GM18867 (cell line): ENCODE measurements at regions not wholly inside any gene's neighbourhood (a gene's known extent, or its start where the extent isn't known, plus 50 kb on each side); places are given as distances from the start of the nearest gene placed in this dataset.
"Not testable (repeated sequence)": the region's sequence is repeated elsewhere in the genome, so short reads cannot be mapped to it uniquely, and the experiment has no call there.

Experiments
- ATAC-seq: cut with Tn5 transposase; IDR thresholded peaks from one replicate; pipeline ENCODE4 v1.9.1; 2021; ENCODE audit warnings: mild to moderate bottlenecking, moderate library complexity; ENCODE audit not compliant: unreplicated experiment

DNA sequence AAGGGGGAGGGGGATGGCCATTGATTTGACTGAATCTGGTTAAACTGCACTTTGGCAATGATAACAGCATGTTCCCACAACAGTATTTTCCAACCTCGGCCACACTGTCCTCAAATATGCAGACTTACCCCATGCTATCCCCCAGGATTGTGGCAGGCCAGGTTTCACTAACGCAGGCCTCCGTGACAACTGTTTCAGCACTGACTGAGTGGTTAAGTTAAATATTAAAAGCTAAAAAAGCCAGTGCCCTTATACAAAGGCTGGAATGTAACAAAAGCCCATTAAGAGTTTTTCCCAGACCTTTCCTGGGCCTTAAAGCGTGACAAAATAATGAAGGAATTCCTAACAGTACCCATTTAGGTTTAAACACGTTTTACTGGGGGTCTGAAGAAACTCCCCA, 202.9 kb downstream of the USP25 start:
- no peak for ATAC-seq

DNA sequence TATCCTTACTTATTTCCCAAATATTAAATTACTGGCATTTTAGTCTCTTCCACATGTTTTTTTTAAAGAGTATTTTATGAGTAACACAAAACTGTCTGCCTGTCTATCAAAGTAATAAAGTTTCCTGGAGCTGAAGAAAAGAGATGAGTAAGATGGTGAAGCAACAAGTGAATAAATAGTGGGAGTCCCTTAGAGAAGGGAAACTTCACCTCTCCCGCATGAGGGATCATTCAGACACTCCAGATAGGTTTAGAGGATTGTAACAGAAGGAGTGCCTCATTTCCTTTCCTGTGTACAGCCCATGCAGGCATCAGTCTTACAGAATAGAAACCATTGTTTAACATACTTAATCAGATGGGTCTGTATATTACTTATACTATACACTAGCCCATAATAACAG, 205.7 kb downstream of the USP25 start:
- no peak for ATAC-seq

DNA sequence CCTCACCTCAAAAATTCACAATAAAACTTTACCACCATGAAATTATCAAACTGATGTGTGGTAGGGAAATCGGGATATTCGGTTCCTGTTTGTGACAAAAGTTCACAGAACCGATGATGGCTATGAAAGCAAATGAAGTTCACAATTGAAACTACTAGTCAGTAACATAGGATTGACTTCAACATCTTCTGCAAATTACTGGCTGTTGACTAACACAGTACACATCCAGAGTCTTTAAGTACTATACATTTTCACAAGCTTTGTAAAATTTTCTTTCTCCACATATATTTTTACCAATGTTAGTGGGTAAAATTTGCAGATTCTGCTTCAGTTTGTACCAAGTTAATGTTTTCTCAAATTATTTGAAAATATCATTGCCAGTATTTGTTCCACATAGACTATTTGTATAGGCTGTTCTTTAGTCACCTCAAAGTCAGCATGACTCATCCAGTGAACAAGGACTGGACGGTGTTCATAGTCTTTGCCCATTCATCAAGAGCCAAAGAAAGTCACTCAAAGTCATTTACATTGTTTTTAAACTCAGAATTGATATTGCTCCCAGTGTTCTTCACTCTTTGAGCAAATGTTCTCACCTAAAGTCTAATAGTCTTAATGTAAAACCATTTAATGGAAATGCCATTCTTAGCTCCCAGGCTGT, 213.4 kb downstream of the USP25 start:
- ATAC-seq: no peak

DNA sequence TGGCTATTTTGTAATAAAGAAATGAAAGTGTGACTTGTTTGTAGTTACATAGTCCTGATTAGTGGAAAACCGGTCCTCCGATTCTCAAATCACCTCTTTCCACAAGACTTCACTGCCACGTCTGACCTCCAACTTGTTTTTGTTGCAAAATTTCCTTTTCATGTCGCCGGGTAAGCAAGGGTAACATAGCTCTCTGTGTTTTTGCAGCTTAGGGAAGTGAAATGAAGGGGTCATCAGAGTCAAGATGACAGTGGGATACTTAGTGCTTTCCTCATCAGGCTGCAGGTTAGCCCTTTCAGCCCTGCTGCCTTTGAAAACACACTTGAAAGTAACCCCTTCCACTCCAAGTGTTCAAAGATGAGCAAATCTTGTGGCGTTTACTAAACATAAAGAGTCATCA, 217.9 kb downstream of the USP25 start:
- no peak for ATAC-seq

DNA sequence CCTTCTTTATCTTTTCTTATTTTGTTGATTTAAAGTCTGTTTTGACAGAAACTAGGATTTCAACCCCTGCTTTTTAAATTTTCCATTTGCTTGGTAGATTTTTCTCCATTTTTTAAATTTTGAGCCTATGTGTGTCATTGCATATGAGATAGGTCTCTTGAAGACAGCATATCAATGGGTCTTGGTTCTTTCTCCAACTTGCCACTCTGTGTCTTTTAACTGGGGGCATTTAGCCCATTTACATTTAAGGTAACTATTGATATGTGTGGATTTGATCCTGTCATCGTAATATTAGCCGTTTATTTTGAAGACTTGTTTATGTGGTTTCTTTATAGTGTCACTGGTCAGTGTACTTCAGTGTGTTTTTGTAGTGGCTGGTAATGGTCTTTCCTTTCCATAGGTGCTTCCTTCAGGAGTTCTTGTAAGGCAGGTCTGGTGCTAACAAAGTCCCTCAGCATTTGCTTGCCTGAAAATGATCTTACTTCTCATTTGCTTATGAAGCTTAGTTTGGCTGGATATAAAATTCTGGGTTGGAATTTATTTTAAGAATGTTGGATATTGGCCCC, 223.9 kb downstream of the USP25 start:
- no peak for ATAC-seq

DNA sequence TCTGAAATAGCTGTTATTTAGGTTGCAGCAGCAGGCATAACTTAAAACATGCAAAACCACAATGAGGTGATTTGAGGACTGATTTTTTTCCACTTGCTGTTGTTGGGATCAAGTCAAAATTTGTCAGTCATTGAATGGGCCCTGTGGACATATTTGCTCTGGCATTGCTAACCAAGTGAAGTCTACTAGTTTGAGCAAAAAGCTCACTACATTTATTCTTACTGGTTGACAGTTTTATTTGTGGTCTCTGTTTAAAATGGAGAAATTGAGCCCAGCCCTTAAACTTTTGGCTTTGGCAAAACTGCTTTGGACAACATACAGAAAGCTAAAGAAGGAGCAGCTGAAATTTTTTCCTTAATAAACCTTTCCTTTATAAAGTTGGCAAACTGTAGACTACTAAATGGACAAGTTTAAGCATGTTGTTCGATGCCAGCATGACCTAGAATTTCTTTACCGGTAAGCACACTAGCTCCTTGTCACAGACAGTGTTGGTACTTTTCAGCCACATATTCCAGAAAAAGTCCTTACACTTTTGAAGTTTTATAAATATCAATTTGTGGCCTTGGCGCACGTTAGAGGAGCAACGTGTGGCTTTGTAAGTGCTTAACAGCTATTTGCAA, 234.6 kb downstream of the USP25 start:
- no peak for ATAC-seq

DNA sequence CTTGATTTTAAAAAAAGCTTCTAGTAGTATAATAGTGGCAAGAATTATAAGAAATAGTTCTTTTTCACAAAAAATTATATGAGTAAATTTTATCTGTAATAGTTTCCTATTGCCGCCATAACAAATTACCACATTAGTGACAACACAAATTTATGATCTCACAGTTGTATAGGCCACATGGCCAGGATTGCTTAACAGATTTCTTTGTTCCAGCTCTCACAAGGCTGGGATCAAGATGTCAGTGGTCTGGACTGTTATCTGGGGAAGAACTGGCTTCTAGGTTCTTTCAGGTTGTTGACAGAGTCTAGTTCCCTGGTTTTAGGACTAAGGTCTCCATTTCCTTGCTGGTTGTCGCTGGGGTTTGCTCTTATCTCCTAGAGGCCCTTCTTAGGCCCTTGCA, 236.4 kb downstream of the USP25 start:
- ATAC-seq: no peak

DNA sequence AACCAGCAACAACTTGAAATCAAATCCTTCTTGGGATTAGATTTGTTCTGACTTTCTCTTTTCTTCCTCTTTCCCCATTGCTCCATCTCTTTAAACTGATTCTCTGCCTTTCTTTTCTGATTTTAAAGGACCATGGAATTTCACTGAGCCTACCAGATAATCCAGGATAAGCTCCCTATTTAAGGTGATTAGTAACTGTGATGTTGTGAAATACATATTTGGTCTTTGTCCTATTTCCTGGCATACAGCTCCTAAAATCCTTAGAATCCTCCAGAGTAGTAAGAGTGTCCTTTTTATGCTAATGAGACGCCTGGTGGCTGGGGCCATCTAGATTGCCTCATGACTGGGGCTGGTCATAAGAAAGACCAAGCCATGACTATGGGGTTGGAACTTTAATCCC, 236.9 kb downstream of the USP25 start:
- ATAC-seq: no peak

DNA sequence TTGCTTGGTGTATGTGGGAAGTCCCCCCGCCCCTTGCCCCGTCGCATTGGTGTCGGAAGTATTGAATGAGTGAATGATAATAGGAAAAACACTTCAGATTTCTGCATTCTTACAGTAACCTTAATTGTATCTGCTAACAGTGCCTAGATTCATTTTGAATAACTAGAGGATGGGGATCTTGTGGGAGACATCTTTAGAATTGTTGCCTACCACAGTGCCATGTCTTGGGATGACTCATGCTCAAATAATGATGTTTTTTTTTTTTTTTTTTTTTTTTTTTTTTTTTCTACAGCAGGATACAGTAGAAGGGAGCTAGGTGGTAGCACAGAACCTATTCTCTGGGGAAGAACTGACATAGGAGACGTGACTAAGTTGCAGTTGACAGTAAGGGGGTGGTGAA, 237.9 kb downstream of the USP25 start:
- ATAC-seq: no peak

DNA sequence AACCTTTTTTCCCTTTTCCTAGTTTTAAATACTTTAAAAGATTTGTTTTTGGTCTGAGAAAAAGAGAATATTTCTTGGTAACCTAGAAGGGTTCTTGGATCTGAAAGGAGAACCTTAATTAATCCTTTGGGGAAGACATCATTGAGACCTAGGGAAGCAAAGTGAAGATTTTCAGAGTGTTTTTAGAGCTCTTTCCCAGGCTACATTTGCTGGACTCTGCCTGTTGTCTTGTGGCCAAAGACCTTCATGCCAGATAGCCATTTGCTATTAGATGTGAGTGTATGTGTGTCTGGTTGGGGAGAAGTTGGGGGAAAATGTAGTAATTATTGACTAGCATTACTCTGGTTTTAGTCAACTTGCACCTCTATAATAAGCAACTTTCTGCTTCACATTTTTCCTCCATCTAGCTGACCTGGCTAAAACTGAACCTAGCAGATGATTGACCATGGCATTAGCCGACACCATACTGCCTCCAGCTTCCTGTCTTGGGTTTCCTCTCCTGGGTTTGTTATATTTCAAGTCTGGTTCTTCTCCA, 239.1 kb downstream of the USP25 start:
- no peak for ATAC-seq

DNA sequence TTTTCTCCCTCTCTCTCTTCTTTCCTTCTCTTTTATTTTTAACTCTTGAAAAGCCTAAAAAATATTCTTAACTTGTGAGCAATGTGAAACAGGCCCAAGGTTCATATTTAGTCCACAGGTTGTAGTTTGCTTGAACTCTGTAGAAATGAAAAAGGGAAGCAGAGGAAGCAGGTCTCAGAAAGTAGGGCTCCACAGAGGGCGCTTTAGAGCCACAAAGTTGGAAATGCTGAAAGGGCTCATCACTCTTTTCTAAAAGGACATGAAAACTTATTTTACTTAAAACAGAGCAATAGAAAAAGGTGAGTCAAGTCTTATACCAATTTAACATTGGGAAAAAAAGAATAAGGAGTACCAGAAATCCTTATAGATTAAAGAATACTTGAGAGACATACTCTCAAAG, 247.0 kb downstream of the USP25 start:
- no peak for ATAC-seq

DNA sequence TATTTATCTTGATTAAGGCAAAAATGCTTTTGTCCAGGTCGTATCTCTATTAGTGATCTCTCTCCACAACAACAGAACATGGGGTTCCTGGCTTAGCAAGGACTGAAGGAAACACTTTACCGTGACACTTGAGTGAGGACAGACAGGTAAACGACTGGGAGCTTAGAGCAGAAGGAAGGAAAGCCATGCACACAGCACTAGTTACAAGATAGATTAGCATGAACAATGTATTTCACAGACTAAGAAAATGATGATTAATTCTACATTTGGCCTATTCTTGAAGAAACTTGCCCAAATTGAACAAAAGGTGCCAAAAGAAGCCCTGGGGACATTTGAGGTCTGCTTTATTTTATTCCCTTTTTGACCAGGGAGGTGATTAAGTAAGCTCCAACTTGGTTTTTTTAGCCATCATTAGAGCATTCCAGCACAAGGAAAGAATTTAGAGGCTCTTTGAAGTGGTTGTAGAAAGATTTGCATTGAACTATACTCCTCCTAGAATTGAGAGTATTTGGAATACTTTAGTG, 248.5 kb downstream of the USP25 start:
- no peak for ATAC-seq

DNA sequence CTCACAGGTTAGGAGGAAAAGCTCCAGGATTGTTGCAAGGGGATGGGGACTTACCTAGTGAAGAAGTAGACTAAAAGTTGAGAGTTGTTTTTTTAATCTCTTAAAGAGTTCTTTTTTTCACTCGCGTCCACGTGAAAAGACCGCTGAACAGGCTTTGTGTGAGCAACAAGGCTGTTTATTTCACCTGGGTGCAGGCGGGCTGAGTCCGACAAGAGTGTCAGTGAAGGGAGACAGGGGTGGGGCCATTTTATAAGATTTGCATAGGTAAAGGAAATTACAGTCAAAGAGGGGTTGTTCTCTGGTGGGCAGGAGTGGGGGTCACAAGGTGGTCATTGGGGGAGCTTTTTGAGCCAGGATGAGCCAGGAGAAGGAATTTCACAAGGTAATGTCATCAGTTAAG, 249.7 kb downstream of the USP25 start:
- ATAC-seq: not testable (repeated sequence)

DNA sequence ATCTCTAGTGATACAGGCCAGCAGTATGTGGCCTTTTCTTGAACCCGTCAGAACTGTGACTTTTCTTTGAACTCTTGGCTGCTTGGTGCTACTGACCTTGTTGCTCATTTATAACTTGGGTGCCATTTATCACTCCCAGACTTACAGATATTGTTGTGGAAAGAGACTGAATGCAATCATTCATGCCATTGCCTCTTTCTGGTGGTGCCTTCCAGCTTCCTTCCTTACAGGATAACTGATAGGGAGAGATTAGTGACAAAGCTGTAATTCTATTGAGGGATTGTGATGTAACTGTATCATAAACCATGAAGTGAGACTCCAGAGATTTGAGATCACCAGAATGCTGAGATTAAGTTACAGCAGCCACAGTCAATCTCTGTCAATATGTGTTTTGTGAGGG, 256.5 kb downstream of the USP25 start:
- no peak for ATAC-seq

DNA sequence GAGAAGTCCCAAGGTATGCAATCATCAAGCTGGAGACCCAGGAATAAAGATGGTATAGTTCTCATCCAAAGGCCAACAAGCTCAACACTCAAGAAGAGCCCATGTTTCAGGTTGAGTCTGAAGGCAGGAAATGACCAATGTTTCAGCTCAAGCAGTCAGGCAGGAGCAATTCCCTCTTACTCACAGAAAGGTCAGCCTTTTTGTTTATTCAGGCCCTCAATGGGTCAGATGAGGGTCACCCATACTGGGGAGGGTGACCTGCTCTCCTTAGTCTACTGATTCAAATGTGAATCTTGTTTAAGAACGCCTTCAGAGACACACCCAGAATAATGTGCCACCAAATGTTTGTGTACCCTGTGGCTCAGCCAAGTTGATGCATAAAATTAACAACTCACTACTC, 262.4 kb downstream of the USP25 start:
- no peak for ATAC-seq

DNA sequence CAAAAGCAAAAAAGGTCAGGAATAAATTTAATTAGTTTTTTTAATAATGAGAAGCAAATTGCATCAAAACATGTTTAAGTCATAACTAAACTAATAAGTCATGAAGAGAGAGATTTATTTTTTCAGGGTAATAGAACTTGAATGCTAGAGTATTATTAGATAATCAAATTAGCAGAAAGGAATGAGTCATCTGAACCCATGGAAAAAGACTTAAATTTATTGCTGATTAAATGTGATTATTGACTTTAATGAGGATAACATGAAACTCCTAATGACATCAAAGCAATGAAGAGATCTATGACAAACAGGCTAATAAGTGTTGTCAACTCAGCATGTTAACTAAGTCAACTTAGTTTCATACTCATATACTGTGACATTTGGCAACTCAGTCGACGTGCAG, 264.2 kb downstream of the USP25 start:
- no peak for ATAC-seq

DNA sequence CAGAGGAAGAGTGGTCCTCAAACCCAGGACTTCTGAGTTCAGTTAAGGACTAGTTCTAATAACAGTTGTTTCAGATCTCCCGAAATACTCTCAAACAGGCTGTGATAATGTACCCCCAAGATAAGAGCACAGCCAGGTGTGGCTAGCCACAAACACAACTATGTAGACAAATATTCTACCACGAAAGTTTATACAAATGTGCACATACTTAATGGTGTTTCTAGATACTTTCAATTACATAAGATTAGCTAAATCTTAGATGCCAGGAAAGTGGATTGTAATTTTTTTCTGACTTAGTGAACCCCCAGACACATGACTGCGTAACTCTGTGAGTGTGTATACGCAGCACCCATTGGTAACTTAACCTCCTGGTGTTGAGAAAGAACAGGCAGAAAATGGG, 270.0 kb downstream of the USP25 start:
- no peak for ATAC-seq

DNA sequence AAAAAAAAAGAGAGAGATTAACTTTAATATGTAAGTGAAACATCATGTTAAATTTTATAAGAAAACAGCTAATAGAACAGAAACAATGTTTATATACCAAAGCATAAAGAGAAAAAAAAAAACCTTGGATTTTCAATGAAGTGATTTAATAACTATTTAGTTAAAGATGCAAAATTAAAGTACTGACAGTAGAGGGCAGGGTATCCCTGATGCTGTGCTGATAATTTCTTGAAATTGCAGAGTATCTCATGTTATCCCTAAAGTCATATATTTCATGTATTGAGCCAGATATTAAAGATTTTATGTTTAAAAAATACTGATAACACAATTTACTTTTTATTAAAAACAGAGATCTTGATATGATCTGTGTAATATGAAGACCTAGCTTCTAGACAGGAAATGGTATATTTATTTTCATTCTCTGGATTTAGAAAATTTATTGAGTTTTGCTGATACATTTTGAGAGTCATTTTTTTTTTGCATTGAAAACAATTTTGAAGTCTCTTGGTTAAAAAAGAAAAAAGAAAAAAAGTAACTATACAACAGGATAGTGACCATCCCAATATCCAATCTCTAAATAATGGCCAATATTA, 273.2 kb downstream of the USP25 start:
- ATAC-seq: no peak

DNA sequence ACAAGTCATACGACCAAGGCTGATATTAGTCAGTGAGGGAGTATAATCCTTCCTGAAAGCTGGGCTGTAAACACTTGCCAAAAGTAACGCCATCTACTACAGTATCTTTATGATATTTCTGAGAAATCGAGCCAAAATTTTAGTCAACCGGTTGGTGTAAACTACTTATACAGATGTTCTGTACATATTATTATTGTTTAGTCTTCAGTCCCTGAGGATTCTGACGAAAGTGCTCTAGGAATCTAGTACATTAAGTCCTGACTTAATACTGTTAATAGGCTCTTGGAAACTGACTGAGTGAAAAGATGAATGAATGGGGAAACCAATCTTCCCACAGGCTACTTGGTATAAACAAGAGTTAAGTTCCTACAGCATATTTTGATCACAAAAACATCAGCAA, 274.3 kb downstream of the USP25 start:
- no peak for ATAC-seq

DNA sequence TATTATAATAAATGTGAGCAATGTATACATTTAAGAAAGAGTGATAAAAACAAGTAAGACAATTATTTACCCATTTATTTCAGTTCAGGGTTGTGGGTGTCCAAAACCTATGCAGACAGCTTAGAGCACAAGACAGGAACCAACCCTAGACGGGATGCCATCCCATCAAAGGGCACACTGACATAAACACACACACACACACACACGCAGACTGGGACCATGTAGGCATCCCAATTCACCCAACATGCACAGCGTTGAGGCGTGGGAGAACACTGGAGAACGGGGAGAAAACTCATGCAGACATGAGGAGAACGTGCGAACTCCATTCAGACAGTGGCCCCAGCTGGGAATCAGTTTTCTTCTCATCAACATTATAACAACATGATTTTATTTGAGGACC, 274.7 kb downstream of the USP25 start:
- ATAC-seq: no peak

DNA sequence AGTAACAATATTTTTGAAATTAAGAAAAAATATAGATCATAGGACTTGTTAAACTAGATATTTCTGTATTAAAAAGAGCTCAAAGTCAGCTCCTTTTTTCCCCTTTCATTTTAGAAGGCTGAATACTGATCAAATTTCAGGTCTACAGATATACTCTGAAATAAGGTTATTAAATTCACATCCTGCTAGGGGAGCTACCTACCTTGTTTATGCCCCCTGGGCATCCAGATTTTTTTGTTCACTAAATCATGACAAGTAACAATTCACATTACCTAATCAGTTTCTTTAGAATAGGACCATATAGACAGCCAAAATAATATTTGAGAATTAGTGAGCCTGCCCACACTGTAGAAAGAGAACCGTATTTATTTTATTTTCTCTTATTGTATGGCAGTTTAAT, 276.2 kb downstream of the USP25 start:
- ATAC-seq: no peak

DNA sequence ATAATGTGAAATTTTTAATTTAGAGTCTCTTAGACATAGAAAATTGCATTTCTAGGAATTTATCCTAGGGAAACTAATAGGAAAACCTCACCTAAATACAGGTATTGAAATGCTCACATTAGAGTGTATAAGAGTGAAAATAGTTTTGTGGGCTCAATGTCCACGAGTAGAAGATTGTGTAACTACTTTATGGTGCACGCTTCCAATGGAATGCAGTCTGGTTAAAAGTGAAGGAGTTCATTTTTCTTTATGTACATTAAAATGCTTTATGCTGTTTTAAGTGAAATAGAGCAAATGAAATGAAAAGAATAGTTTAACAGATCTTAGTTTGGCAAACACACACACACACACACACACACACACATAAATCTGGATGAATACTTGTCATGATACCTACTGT, 278.2 kb downstream of the USP25 start:
- ATAC-seq: no peak
